CD14-positive monocyte (primary cell): ENCODE measurements at regions not wholly inside any gene's neighbourhood (a gene's known extent, or its start where the extent isn't known, plus 50 kb on each side); places are given as distances from the start of the nearest gene placed in this dataset.

Experiments used
- DNase-seq, 3 donors: peaks; one replicate each; pipeline ENCODE4 v3.0.0-alpha.2; 2011 to 2022
- H2AFZ ChIP-seq: 2 replicates; pipeline ENCODE4 v1.6.0; 2012; ENCODE audit warnings: mild to moderate bottlenecking, low read depth, low read length, inconsistent platforms; ENCODE audit not compliant: insufficient read depth, poor library complexity, severe bottlenecking
- H3K27ac ChIP-seq, 2 donors: 1 replicate in 1 of 2; 2 replicates in 1 of 2; pipeline ENCODE4 v1.5.1; 2012 to 2013; ENCODE audit warnings: low read length in 2 of 2, control low read depth in 1 of 2, inconsistent platforms in 1 of 2, low read depth in 1 of 2, mild to moderate bottlenecking in 1 of 2
- H3K27me3 ChIP-seq, 2 donors: one replicate each; pipeline versions ENCODE4 v1.6.0 to v1.6.1; 2011 to 2013; ENCODE audit warnings: low read length in 2 of 2; ENCODE audit not compliant: control insufficient read depth in 2 of 2, insufficient read depth in 2 of 2
- H3K36me3 ChIP-seq, 2 donors: replicated peaks in 1 of 2; 1 replicate in 1 of 2; 2 replicates in 1 of 2; pipeline versions ENCODE4 v1.5.1 to v1.6.1; 2012 to 2013; ENCODE audit warnings: low read length in 2 of 2, control low read depth in 1 of 2, inconsistent platforms in 1 of 2, mild to moderate bottlenecking in 1 of 2; ENCODE audit not compliant: insufficient read depth in 2 of 2, control insufficient read depth in 1 of 2
- H3K4me1 ChIP-seq, 2 donors: 1 replicate in 1 of 2; 2 replicates in 1 of 2; pipeline versions ENCODE4 v1.5.1 to v1.6.1; 2012 to 2013; ENCODE audit warnings: low read length in 2 of 2, control low read depth in 1 of 2, inconsistent platforms in 1 of 2, mild to moderate bottlenecking in 1 of 2, moderate library complexity in 1 of 2; ENCODE audit not compliant: insufficient read depth in 2 of 2, control insufficient read depth in 1 of 2
- H3K4me2 ChIP-seq: replicated peaks from 2 replicates; pipeline ENCODE3; 2012; ENCODE audit warnings: low read length, moderate library complexity, mild to moderate bottlenecking; ENCODE audit not compliant: poor library complexity, severe bottlenecking; ENCODE audit errors: extremely low read depth
- H3K4me3 ChIP-seq, 3 experiments: fragments of 200-600 bp in 1 of 3; sonication (generic) in 1 of 3; replicated peaks in 1 of 3; 1 replicate in 2 of 3; 2 replicates in 1 of 3; pipeline ENCODE4 v1.5.1; 2011 to 2013; ENCODE audit warnings: low read length in 3 of 3, mild to moderate bottlenecking in 3 of 3, control low read depth in 2 of 3, low read depth in 2 of 3, inconsistent platforms in 1 of 3, moderate library complexity in 1 of 3
- H3K79me2 ChIP-seq: 2 replicates; pipeline ENCODE4 v1.6.0; 2012; ENCODE audit warnings: mild to moderate bottlenecking, control low read depth, inconsistent platforms, low read length, moderate library complexity; ENCODE audit not compliant: insufficient read depth
- H3K9ac ChIP-seq: 2 replicates; pipeline ENCODE4 v1.6.0; 2017; ENCODE audit warnings: low read length, mild to moderate bottlenecking; ENCODE audit not compliant: insufficient read depth, poor library complexity, severe bottlenecking
- H3K9me3 ChIP-seq, 2 donors: replicated peaks in 1 of 2; 1 replicate in 1 of 2; 2 replicates in 1 of 2; pipeline versions ENCODE4 v1.5.1 to v1.6.1; 2012 to 2013; ENCODE audit warnings: low read length in 2 of 2, control low read depth in 1 of 2; ENCODE audit not compliant: control insufficient read depth in 1 of 2, insufficient read depth in 1 of 2
- H4K20me1 ChIP-seq: 2 replicates; pipeline ENCODE4 v1.6.0; 2012; ENCODE audit warnings: mild to moderate bottlenecking, low read length, control low read depth, moderate library complexity; ENCODE audit not compliant: insufficient read depth
- H3K27ac Mint-ChIP-seq, 7 donors: one replicate each; pipeline ENCODE4 v1.8.0; 2020; ENCODE audit warnings: mild to moderate bottlenecking in 7 of 7, mixed read lengths in 7 of 7, moderate library complexity in 6 of 7, inconsistent platforms in 2 of 7
- H3K27me3 Mint-ChIP-seq, 3 donors: one replicate each; pipeline ENCODE4 v1.8.0; 2021 to 2022; ENCODE audit warnings: low read depth in 3 of 3, mild to moderate bottlenecking in 3 of 3, mixed read lengths in 3 of 3, moderate library complexity in 3 of 3, inconsistent platforms in 1 of 3
- H3K36me3 Mint-ChIP-seq, 2 donors: one replicate each; pipeline ENCODE4 v1.8.0; 2020; ENCODE audit warnings: mixed read lengths in 2 of 2, inconsistent platforms in 1 of 2, mild to moderate bottlenecking in 1 of 2
- H3K4me1 Mint-ChIP-seq: one replicate; pipeline ENCODE4 v1.8.0; 2020; ENCODE audit warnings: mild to moderate bottlenecking, mixed read lengths
- H3K4me3 Mint-ChIP-seq, 2 donors: one replicate each; pipeline ENCODE4 v1.8.0; 2020; ENCODE audit warnings: mild to moderate bottlenecking in 2 of 2, mixed read lengths in 2 of 2, moderate library complexity in 1 of 2
- H3K9me3 Mint-ChIP-seq, 7 donors: one replicate each; pipeline ENCODE4 v1.8.0; 2020 to 2022; ENCODE audit warnings: mixed read lengths in 7 of 7, mild to moderate bottlenecking in 6 of 7, moderate library complexity in 6 of 7, inconsistent platforms in 2 of 7
- CTCF ChIP-seq: fragments of 200-600 bp; IDR thresholded peaks from one replicate; pipeline ENCODE4 v1.8.0; 2022; ENCODE audit warnings: antibody characterized with exemption, mild to moderate bottlenecking
- WGBS: methylation state at CpG from one replicate; pipeline ENCODE4 v1.1.5; 2013; ENCODE audit warnings: missing lambda C conversion rate; ENCODE audit not compliant: insufficient coverage; 5-methylcytosine and 5-hydroxymethylcytosine counted together
- intact Hi-C, 2 donors: fragments of 100-400 bp; cut with micrococcal nuclease; formaldehyde crosslinking; loops; one replicate each; pipeline versions ENCODE4 v1.15.0 to v1.15.1; 2023

GRCh38 chr2:39513641-39514094, 76.6 kb upstream of the MAP4K3 start:
- H2AFZ ChIP-seq: peak overlapping the region; percentile 23
- 0% methylated on average over 1 of the region's 2 CpGs for WGBS

GRCh38 chr2:39514825-39515224, 77.7 kb upstream of the MAP4K3 start:
- H3K4me1 Mint-ChIP-seq: peaks cover 11% of the 10 kb centered on the region
- intact Hi-C loops: loop anchor here in 1 of 2 donors (10.0 kb wide), 1 partner anchor 80 kb away; the partner anchor contains the start of gene MAP4K3
- H4K20me1 ChIP-seq: no peaks in the 10 kb centered on the region
- WGBS: 95% methylated on average over 4 of the region's 5 CpGs
- no peak overlapping the region for H3K4me2 ChIP-seq
- H3K4me3 Mint-ChIP-seq: no peak overlapping the region
- H3K36me3 ChIP-seq: no peaks in the 10 kb centered on the region
- no peaks in the 10 kb centered on the region for H3K9me3 Mint-ChIP-seq
- H3K4me3 ChIP-seq: no peak overlapping the region
- H3K79me2 ChIP-seq: no peaks in the 10 kb centered on the region
- H3K9me3 ChIP-seq: no peaks in the 10 kb centered on the region
- H3K36me3 Mint-ChIP-seq: no peaks in the 10 kb centered on the region
- no peaks in the 10 kb centered on the region for H3K4me1 ChIP-seq
- no peak for TF ChIP-seq CTCF
- DNase-seq: no peak
- H3K27ac ChIP-seq: no peak overlapping the region
- H3K27me3 Mint-ChIP-seq: no peaks in the 10 kb centered on the region
- H3K27me3 ChIP-seq: no peaks in the 10 kb centered on the region
- no peak overlapping the region for H2AFZ ChIP-seq
- no peak overlapping the region for H3K9ac ChIP-seq
- H3K27ac Mint-ChIP-seq: no peak overlapping the region

More at GRCh38 chr2:39513641-39514094, 76.6 kb upstream of the MAP4K3 start:
- Mint-ChIP-seq H3K9me3 (no peaks in the 10 kb centered on the region), H3K27me3 (no peaks in the 10 kb centered on the region), H3K4me1 (peaks cover 14% of the 10 kb centered on the region), H3K36me3 (no peaks in the 10 kb centered on the region), H3K27ac (peak overlapping the region in 3 of 7 donors; percentile 6 to 60 (median 41)), H3K4me3 (no peak overlapping the region)
- no peaks in the 10 kb centered on the region for H3K4me1 ChIP-seq
- no peaks in the 10 kb centered on the region for H3K79me2 ChIP-seq
- H3K27me3 ChIP-seq: no peaks in the 10 kb centered on the region
- H3K36me3 ChIP-seq: no peaks in the 10 kb centered on the region
- H3K27ac ChIP-seq: no peak overlapping the region
- H4K20me1 ChIP-seq: no peaks in the 10 kb centered on the region
- DNase-seq: peak; percentile 56 to 75 (median 71)
- TF ChIP-seq CTCF: peak; percentile 72
- no peaks in the 10 kb centered on the region for H3K9me3 ChIP-seq
- no peak overlapping the region for H3K9ac ChIP-seq
- intact Hi-C loops: loop anchor here in 1 of 2 donors (10.0 kb wide), 1 partner anchor 79 kb away; the partner anchor contains the start of gene MAP4K3
- H3K4me2 ChIP-seq: no peak overlapping the region
- no peak overlapping the region for H3K4me3 ChIP-seq
